Peyer's patch (tissue), 4 donors: ENCODE measurements at regions not wholly inside any gene's neighbourhood (a gene's known extent, or its start where the extent isn't known, plus 50 kb on each side); places are given as distances from the start of the nearest gene placed in this dataset.

Experiments used
- CTCF ChIP-seq, 6 experiments: fragments of 450-650 bp in 4 of 6; fragments of 200-600 bp in 2 of 6; sonication (generic) in 1 of 6; IDR thresholded peaks; one replicate each; pipeline ENCODE4 v1.5.1; 2017 to 2019; ENCODE audit warnings: antibody characterized with exemption in 6 of 6, mild to moderate bottlenecking in 3 of 6, moderate library complexity in 1 of 6
- POLR2A ChIP-seq, 2 donors: fragments of 450-650 bp; IDR thresholded peaks; one replicate each; pipeline ENCODE4 v1.5.1; 2017; ENCODE audit warnings: antibody characterized with exemption in 2 of 2, mild to moderate bottlenecking in 2 of 2, moderate library complexity in 2 of 2

- TF ChIP-seq CTCF (IDR thresholded peaks at IDR 0.05) (no peak), POLR2A (IDR thresholded peaks at IDR 0.05) (no peak)
Measured at GRCh38 chrX:39935411-39936064, 162.2 kb downstream of the BCOR start.
